Activated CD4-positive, alpha-beta T cell treated with anti-CD3 and anti-CD28 coated beads, Interleukin-2, amount 10 ng/mL, durations not matched to agents 24 days and 14 days (primary cell): ENCODE measurements at regions not wholly inside any gene's neighbourhood (a gene's known extent, or its start where the extent isn't known, plus 50 kb on each side); places are given as distances from the start of the nearest gene placed in this dataset.

Experiments
- DNase-seq: peaks from one replicate; pipeline ENCODE4 v3.0.0; 2022
- H3K27ac Mint-ChIP-seq: one replicate; pipeline ENCODE4 v1.8.0; 2022; ENCODE audit warnings: mild to moderate bottlenecking, mixed read lengths
- H3K27me3 Mint-ChIP-seq: one replicate; pipeline ENCODE4 v1.8.0; 2022; ENCODE audit warnings: mixed read lengths
- H3K36me3 Mint-ChIP-seq: one replicate; pipeline ENCODE4 v1.8.0; 2022; ENCODE audit warnings: low read depth, mild to moderate bottlenecking, mixed read lengths
- H3K4me1 Mint-ChIP-seq: one replicate; pipeline ENCODE4 v1.8.0; 2021; ENCODE audit warnings: mixed read lengths
- H3K4me3 Mint-ChIP-seq: one replicate; pipeline ENCODE4 v1.8.0; 2022; ENCODE audit warnings: mild to moderate bottlenecking, moderate library complexity, mixed read lengths
- H3K9me3 Mint-ChIP-seq: one replicate; pipeline ENCODE4 v1.8.0; 2021; ENCODE audit warnings: mixed read lengths
- intact Hi-C: fragments of 100-400 bp; cut with micrococcal nuclease; formaldehyde crosslinking; loops from one replicate; pipeline ENCODE4 v1.15.1; 2023

DNA sequence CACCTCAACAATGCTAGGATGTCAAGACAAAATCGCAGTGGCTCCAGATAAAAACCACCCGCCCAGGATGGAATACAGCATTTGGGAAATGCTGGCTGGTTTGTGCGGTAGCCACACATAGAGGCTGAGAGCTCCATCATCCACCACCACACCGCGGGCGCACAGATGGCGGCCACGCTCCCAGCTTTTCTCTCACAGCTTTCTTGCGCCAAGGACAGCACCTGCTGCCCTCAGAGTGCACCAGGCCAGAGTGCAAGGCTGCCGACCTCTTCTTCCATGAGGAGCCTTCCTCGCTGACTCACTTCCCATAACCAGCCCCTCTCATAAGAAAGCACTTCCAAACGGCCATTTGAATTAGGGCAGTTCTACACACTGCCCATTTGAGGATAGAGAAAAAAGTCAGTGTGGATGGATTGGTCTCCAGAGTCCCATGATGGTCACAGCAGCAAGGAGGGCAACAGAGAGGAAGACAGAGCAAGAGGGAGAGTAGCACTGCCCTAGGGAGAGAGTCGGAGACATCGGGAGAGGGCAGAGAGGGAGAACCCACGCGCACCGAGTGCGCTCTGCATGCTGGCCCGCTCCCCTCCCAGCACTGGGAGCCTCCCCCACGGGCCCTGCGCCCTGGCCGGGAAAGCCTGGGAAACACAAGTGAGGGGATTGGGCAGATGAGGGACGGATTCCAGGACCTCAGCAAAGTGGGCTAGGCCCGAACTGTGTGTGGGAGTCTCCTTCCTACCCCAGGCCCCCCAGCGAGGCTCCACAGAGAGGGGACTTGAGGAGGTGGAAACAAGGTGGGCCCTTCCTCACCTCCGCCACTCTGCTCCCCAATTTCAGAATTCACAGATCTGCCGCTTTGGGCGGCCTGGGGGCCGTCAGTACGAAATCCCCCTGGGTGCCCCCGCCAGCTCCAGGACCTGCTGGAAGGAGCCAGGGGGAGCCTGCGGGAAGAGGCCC lies 156.9 kb downstream of the USP12 start:
- Mint-ChIP-seq H3K36me3 (no peaks in the 10 kb centered on the region), H3K9me3 (no peaks in the 10 kb centered on the region), H3K4me3 (no peak overlapping the region), H3K27me3 (peaks cover 10% of the 10 kb centered on the region), H3K4me1 (no peaks in the 10 kb centered on the region), H3K27ac (no peak overlapping the region)
- intact Hi-C loops, result no loop called here
- DNase-seq, result no peak

DNA sequence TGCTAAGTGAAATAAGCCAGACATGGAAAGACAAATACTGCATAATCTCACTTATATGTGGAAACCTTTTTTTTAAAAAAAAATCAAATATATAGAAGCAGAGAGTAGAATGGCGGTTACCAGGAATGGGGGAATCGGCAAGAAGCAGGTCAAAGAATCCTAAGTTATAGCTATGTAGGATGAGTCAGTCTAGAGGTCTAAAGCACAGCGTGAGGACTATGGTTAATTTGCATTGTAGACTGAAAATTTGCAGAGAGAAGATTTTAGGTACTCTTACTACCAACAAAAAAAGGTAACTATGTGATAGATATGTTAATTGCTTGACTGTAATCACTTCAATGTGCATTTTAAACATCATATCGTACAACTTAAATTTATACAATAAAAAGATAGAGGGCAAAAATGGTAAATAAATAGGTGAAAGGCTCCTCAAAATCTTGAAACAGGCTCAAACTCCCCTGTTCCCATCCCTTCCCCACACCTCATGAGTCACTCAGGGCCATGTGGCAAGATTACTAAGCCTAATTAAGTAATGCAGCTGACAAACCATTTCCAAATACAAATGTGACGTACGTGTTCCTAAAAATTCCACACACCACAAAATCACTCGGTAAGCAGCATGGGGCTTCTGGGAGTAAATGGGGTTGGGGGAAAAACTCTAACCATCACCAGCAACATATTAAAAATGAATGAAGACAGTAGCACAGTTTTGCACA lies 159.0 kb downstream of the USP12 start:
- Mint-ChIP-seq H3K9me3 (no peaks in the 10 kb centered on the region), H3K4me3 (no peak overlapping the region), H3K4me1 (no peaks in the 10 kb centered on the region), H3K27ac (no peak overlapping the region), H3K27me3 (peaks cover 18% of the 10 kb centered on the region), H3K36me3 (no peaks in the 10 kb centered on the region)
- intact Hi-C loops, result no loop called here
- no peak for DNase-seq

DNA sequence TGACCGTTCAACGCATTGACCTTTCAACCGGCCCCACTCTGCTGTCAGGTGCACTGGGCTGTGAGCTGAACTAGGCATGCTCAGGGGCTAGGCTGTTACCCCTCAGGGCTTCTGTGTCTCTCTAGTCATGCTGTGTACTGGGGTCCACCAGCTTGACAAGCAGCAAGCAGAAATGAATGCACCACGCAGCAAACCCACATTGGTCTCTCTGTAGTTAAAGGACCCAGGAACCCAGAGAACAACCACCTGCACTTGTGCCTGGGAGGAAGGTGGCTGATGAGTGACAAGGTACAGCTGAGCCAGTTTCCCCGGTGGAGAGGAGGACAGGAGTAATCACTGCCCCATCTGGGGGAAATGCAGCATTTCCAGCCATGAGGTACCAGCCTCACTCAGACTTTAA lies 159.9 kb downstream of the USP12 start:
- H3K27ac Mint-ChIP-seq, result no peak overlapping the region
- H3K4me1 Mint-ChIP-seq, result no peaks in the 10 kb centered on the region
- intact Hi-C loops, result no loop called here
- no peak for DNase-seq
- peaks cover 27% of the 10 kb centered on the region for H3K27me3 Mint-ChIP-seq
- H3K9me3 Mint-ChIP-seq, result no peaks in the 10 kb centered on the region
- no peak overlapping the region for H3K4me3 Mint-ChIP-seq
- no peaks in the 10 kb centered on the region for H3K36me3 Mint-ChIP-seq

DNA sequence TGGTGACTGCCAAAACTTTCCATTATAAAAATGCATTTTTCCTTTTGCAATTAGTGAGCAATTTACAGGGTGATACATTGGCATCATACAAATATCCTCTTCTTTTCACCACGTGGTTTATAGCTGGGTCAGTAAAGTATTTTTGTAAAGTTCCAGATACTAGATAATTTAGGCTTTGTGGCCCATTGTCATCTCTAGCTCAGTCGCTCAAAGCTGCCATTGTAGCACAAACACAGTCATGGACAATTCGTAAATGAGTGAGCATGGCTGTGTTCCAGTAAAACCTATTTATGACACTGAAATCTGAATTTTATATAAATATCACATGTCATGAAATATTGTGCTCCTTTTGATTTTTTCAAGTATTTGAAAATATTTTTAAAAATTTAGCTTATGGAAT lies 162.9 kb downstream of the USP12 start:
- H3K27ac Mint-ChIP-seq, result no peak overlapping the region
- peaks cover 4% of the 10 kb centered on the region for H3K4me1 Mint-ChIP-seq
- H3K36me3 Mint-ChIP-seq, result no peaks in the 10 kb centered on the region
- H3K4me3 Mint-ChIP-seq, result no peak overlapping the region
- DNase-seq, result no peak
- peaks cover 49% of the 10 kb centered on the region for H3K27me3 Mint-ChIP-seq
- intact Hi-C loops, result no loop called here
- no peaks in the 10 kb centered on the region for H3K9me3 Mint-ChIP-seq

DNA sequence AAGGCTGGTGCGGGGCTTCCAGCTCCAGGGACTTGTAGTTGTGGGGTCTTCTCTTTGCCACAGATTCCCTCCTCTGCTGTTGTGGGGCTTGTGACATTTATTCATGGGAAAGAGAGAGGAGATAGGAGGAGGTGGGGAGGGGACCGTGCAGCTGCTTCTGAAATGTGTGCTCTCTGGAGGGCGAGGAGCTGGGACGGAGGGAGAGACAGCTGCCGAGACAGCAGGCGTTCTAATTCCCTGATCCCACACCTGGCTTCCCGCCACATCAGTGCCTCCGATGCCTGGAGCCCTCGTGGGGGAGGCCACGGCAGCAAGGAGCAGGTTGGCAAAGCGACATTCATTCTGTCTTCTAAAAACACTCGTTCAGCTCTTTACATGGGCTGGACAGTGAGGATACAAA lies 164.4 kb downstream of the USP12 start:
- no peak for DNase-seq
- no peaks in the 10 kb centered on the region for H3K9me3 Mint-ChIP-seq
- no peak overlapping the region for H3K27ac Mint-ChIP-seq
- H3K4me1 Mint-ChIP-seq, result peaks cover 4% of the 10 kb centered on the region
- H3K4me3 Mint-ChIP-seq, result no peak overlapping the region
- intact Hi-C loops, result no loop called here
- H3K27me3 Mint-ChIP-seq, result peaks cover 49% of the 10 kb centered on the region
- H3K36me3 Mint-ChIP-seq, result no peaks in the 10 kb centered on the region

DNA sequence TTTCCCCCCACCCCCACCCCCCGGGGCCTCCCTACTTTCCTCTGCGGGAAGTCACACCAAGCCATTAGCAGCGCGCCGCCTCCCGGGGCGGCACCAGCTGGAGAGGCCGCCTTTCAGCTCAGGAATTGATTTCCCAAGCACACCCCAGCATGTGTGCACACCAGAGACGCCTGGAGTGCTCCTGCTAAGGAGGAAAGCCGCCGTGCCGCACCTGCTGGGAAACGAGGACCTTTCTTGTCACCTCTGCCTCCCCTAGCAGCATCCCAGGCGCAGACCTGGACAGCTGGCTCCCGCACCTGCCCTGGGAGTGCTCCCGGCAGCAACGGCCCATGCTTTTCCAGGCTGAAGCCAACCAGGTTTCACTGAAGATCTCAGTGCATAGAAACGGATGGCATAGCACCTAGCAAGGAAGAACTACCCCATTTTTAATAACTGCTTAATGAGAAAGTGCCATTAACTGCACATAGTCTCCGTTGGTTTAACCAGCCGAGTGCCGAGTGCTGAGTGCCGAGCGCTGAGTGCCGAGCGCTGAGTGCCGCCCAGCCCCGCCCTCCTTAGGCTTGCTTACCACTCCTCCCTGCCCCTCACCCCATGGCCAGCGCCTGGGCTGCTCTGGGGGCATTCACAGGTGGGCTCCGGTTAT lies 165.0 kb downstream of the USP12 start:
- peak overlapping the region; percentile 22 for H3K4me3 Mint-ChIP-seq
- H3K27ac Mint-ChIP-seq, result no peak overlapping the region
- H3K27me3 Mint-ChIP-seq, result peaks cover 47% of the 10 kb centered on the region
- peaks cover 4% of the 10 kb centered on the region for H3K4me1 Mint-ChIP-seq
- intact Hi-C loops, result no loop called here
- DNase-seq, result no peak
- H3K36me3 Mint-ChIP-seq, result no peaks in the 10 kb centered on the region
- no peaks in the 10 kb centered on the region for H3K9me3 Mint-ChIP-seq

DNA sequence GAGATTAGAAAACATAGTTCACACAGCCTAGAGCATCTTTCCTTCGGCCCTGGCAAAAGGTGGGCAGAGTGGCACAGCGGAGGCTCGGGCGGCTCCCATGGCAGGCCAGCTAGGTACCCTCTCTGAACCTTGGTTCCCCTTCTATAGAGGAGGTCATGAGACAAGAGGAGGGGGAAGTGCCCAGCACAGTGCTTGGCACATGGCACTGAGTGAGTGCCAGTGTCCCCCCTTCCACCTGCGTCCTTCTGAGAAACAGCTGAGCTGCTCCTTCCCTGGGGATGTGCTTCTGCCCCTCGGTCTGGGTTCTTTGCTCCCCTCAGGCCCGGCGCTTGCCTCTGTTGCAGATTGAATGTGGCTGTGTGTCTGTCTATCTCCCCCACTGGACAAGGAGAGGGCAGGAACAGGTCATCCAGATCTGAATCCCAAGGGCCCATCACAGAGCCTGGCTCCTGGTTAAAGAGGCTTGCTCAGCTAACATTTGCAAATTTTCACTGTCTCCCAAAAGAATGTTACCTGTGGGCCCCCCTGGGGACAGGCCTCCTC lies 165.6 kb downstream of the USP12 start:
- no peak overlapping the region for H3K4me3 Mint-ChIP-seq
- H3K9me3 Mint-ChIP-seq, result no peaks in the 10 kb centered on the region
- intact Hi-C loops, result no loop called here
- no peak overlapping the region for H3K27ac Mint-ChIP-seq
- no peak for DNase-seq
- no peaks in the 10 kb centered on the region for H3K36me3 Mint-ChIP-seq
- peaks cover 4% of the 10 kb centered on the region for H3K4me1 Mint-ChIP-seq
- peaks cover 43% of the 10 kb centered on the region for H3K27me3 Mint-ChIP-seq

DNA sequence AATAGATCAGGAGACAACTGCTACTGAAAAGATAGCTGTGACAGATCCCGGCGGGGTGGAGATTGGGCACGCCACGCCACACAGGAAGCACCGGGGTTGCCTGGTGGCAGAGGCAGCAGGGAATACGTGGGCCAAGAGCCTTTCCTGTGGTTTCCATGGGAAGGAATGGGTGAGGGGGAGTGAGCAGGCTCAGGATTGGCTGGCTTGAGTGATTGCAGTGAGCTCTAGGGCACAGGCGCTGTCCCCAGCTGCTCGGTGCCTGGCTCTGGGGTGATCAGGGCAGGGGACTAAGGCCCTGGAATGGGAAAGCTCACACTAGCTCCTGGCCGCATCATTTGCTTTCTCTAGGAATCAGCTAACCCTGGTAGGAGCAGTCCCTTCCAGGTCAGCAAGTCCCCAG lies 166.1 kb downstream of the USP12 start:
- Mint-ChIP-seq H3K27me3 (peaks cover 41% of the 10 kb centered on the region), H3K4me3 (no peak overlapping the region), H3K27ac (no peak overlapping the region), H3K9me3 (no peaks in the 10 kb centered on the region), H3K36me3 (no peaks in the 10 kb centered on the region), H3K4me1 (peaks cover 4% of the 10 kb centered on the region)
- intact Hi-C loops, result no loop called here
- DNase-seq, result no peak

DNA sequence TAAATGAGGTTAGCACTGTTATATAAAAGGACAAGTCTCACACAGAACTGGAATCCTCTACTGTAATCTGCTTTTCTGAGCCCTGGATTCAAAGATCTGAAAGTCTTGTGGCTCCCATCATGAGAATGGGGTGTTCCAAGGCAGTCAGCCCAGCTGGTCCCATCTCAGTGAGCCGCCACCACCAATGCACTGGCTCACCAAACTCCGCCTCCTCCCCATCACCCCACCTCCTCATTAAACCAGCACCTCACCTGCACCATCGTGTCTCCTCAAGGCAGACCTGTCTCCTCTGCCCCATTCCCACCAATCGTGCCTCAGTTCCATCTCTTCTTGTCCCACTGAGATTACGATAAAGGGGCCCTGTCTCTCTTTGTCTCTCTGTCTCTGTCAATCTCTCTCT lies 166.7 kb downstream of the USP12 start:
- H3K4me1 Mint-ChIP-seq, result peaks cover 4% of the 10 kb centered on the region
- intact Hi-C loops, result no loop called here
- no peak overlapping the region for H3K4me3 Mint-ChIP-seq
- no peaks in the 10 kb centered on the region for H3K9me3 Mint-ChIP-seq
- DNase-seq, result no peak
- H3K36me3 Mint-ChIP-seq, result no peaks in the 10 kb centered on the region
- peaks cover 41% of the 10 kb centered on the region for H3K27me3 Mint-ChIP-seq
- H3K27ac Mint-ChIP-seq, result no peak overlapping the region

DNA sequence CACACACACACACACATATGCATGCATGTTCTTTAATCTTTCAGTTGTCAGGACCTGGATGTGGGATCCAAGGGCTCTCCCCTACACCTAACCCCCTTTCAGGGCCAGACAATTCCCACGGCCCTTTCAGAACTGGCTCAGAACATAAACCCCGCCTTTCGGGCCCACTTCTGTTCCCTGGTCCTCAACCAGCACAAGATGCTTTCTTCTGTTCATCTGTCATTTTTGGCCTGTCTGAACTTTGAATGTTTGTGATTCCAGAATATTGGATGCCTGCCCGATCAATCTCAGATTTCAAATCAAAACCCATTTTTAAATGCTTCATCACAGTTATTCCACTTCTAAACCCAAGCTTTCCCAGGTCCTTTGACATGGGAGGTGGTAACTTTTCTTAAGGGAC lies 167.3 kb downstream of the USP12 start:
- peaks cover 4% of the 10 kb centered on the region for H3K4me1 Mint-ChIP-seq
- no peak overlapping the region for H3K4me3 Mint-ChIP-seq
- H3K36me3 Mint-ChIP-seq, result no peaks in the 10 kb centered on the region
- H3K27ac Mint-ChIP-seq, result no peak overlapping the region
- no peaks in the 10 kb centered on the region for H3K9me3 Mint-ChIP-seq
- no peak for DNase-seq
- H3K27me3 Mint-ChIP-seq, result peaks cover 38% of the 10 kb centered on the region
- intact Hi-C loops, result no loop called here

DNA sequence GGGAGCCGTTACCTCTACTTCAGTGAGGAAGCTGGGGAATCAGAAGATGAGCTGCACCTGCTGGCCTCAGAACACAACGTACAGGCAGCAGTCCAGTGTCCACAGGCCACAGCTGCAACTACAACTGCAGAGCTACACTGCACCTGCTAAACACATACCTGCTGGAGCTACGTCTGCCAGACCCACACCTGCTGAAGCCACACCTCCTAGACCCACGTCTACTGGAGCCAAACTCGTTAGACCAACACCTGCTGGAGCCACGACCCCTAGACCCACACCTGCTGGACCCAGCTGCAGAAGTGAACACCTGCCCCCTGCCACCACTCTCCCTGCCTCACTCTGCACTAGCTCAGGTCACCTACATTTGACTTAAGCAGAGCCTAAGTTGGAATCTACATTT lies 169.9 kb downstream of the USP12 start:
- intact Hi-C loops, result no loop called here
- Mint-ChIP-seq H3K4me1 (peaks cover 8% of the 10 kb centered on the region), H3K36me3 (no peaks in the 10 kb centered on the region), H3K27me3 (peaks cover 26% of the 10 kb centered on the region), H3K4me3 (no peak overlapping the region), H3K27ac (no peak overlapping the region), H3K9me3 (no peaks in the 10 kb centered on the region)
- DNase-seq, result no peak

DNA sequence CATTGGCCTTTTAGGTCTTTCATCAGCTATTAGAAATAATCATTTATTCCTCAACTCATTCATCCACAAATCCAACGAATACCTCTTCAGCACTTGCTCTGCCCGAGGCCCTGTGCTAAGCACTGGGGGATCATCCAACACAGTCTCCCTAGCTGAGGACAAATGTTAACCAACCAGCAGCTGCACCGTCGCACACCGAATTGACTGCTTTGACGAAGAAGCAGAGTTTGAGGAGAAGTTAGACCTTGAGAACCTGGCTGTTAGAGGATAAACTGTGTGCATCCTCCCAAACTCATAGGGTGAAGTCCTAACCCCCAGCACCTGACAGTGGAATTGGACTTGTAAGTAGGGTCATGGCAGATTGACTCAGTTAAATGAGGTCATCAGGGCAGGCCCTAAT lies 170.9 kb downstream of the USP12 start:
- no peaks in the 10 kb centered on the region for H3K36me3 Mint-ChIP-seq
- H3K4me3 Mint-ChIP-seq, result no peak overlapping the region
- H3K9me3 Mint-ChIP-seq, result no peaks in the 10 kb centered on the region
- H3K27ac Mint-ChIP-seq, result no peak overlapping the region
- H3K4me1 Mint-ChIP-seq, result peaks cover 7% of the 10 kb centered on the region
- H3K27me3 Mint-ChIP-seq, result peaks cover 24% of the 10 kb centered on the region
- intact Hi-C loops, result no loop called here
- DNase-seq, result no peak

DNA sequence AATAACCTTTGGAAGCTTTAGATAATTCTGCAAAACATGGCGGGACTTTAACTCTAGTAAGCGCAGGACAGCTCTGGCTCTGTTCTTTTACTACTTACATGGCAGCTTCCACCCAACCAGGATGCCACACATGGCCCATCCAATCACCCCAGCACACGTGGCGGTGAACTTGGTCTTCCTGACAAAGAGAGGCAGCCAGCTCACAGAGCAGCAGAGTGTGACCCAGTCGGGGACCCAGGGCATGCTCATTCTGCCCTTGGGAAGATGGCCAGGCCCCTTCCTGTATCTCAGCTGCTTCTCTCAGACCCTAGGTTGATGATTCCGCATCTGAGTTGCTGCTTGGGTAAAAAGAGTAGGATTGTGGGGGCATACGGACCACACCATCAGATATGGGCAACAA lies 172.1 kb downstream of the USP12 start:
- H3K9me3 Mint-ChIP-seq, result no peaks in the 10 kb centered on the region
- peaks cover 4% of the 10 kb centered on the region for H3K4me1 Mint-ChIP-seq
- no peak for DNase-seq
- H3K27ac Mint-ChIP-seq, result no peak overlapping the region
- no peaks in the 10 kb centered on the region for H3K36me3 Mint-ChIP-seq
- intact Hi-C loops, result no loop called here
- no peak overlapping the region for H3K4me3 Mint-ChIP-seq
- H3K27me3 Mint-ChIP-seq, result peaks cover 17% of the 10 kb centered on the region

DNA sequence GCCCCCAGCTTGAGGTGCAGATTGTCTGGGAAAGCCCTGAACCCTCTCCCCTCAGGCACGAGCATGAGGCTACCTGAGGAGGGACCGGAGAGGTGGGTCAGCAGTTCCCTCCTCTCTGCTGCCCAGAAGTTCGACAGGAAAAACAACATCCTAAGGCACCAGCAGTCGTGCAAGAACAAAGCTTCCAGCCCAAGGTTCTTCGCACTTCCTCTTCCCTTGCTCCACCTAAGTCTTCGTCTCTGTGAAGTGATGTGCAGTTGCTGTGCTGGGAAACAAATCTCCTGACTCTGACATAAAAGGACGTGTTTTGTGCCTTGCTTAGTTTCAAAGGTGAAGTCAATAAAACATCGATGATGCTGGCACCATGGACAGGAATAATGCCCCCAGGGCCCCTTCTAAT lies 173.3 kb downstream of the USP12 start:
- peaks cover 4% of the 10 kb centered on the region for H3K4me1 Mint-ChIP-seq
- intact Hi-C loops, result no loop called here
- H3K4me3 Mint-ChIP-seq, result no peak overlapping the region
- no peaks in the 10 kb centered on the region for H3K36me3 Mint-ChIP-seq
- H3K27ac Mint-ChIP-seq, result no peak overlapping the region
- H3K27me3 Mint-ChIP-seq, result peaks cover 12% of the 10 kb centered on the region
- no peaks in the 10 kb centered on the region for H3K9me3 Mint-ChIP-seq
- no peak for DNase-seq
